ENCODE measurements at regions not wholly inside any gene's neighbourhood (a gene's known extent, or its start where the extent isn't known, plus 50 kb on each side); places are given as distances from the start of the nearest gene placed in this dataset.

DNA sequence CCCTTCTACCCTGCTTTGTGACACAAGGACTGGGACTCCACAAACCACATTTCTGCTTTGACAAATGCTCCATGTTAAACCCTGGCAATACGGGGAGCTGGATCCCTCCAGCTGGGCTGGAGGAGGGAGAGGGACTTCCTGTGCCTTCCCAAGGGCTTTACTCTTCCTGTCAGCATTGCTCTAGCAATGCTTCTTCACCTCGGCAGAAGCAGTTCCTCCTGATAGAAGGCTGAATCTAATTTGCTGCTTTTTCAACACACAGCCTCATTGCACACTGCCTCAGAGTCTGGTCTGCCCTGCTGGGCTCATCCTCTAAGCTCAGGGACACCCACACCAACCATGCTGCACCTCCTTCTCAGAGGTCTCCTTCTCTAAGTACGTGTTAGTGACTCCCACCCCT is 142.8 kb upstream of the SMAD3 start:
- Histone ChIP-seq H3K9ac (ENCODE audit: control insufficient read depth, insufficient read depth, low read length) (no peak overlapping the region), H3K9me3 (replicated peaks; ENCODE audit: control insufficient read depth, insufficient read depth, low read length) (peaks cover 13% of the 10 kb centered on the region; the same call in 2 of the 3 replicates), H3K36me3 (ENCODE audit: control insufficient read depth in 2 of 2, insufficient read depth in 2 of 2, low read length in 1 of 2) (no peaks in the 10 kb centered on the region), H3K4me3 (no peak overlapping the region), H3K27ac (ENCODE audit: control insufficient read depth, insufficient read depth) (no peak overlapping the region), H3K4me2 (ENCODE audit: control insufficient read depth, insufficient read depth) (no peak overlapping the region), H3K27me3 (replicated peaks in 1 of 2; ENCODE audit: control insufficient read depth in 2 of 2, insufficient read depth in 2 of 2, low read length in 1 of 2) (no peaks in the 10 kb centered on the region), H3K79me2 (ENCODE audit: control insufficient read depth, insufficient read depth, low read length) (no peaks in the 10 kb centered on the region), H2AFZ (ENCODE audit: control insufficient read depth, low read depth, low read length) (no peak overlapping the region), H3K4me1 (ENCODE audit: control insufficient read depth, insufficient read depth, low read length) (no peaks in the 10 kb centered on the region), H4K20me1 (ENCODE audit: control insufficient read depth, insufficient read depth) (no peaks in the 10 kb centered on the region)
- POLR2A ChIA-PET, result interaction anchor here (0.5 kb wide), 1 partner anchor 402 kb away, joined by 5 read pairs; no protein-coding TSS in a partner anchor
- CTCF ChIA-PET, result no interaction called here
- no peak for FAIRE-seq
- in situ Hi-C loops (cut with MboI) (no loop called here), intact Hi-C loops (cut with micrococcal nuclease; ENCODE audit: unreplicated experiment) (no loop called here)
- RAD21 ChIA-PET (ENCODE audit: unreplicated experiment), result no interaction called here
- TF ChIP-seq, protein P1, sequence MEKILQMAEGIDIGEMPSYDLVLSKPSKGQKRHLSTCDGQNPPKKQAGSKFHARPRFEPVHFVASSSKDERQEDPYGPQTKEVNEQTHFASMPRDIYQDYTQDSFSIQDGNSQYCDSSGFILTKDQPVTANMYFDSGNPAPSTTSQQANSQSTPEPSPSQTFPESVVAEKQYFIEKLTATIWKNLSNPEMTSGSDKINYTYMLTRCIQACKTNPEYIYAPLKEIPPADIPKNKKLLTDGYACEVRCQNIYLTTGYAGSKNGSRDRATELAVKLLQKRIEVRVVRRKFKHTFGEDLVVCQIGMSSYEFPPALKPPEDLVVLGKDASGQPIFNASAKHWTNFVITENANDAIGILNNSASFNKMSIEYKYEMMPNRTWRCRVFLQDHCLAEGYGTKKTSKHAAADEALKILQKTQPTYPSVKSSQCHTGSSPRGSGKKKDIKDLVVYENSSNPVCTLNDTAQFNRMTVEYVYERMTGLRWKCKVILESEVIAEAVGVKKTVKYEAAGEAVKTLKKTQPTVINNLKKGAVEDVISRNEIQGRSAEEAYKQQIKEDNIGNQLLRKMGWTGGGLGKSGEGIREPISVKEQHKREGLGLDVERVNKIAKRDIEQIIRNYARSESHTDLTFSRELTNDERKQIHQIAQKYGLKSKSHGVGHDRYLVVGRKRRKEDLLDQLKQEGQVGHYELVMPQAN (conservative IDR thresholded peaks at IDR 0.05), result no peak
- TF ChIP-seq ZNF207 (IDR thresholded peaks at IDR 0.05; ENCODE audit: borderline replicate concordance) (no peak), STAT1 (conservative IDR thresholded peaks at IDR 0.05) (no peak), RCOR1 (conservative IDR thresholded peaks at IDR 0.05; ENCODE audit: low read depth, low read length) (no peak), MTA2 (IDR thresholded peaks at IDR 0.05; ENCODE audit: low read depth) (no peak), ZNF384 (IDR thresholded peaks at IDR 0.05; ENCODE audit: borderline replicate concordance, low read depth, low read length) (no peak), BHLHE40 (IDR thresholded peaks at IDR 0.05; ENCODE audit: borderline replicate concordance in 1 of 2, low read depth in 2 of 2, low read length in 1 of 2) (no peak), RAD51 (IDR thresholded peaks at IDR 0.05) (no peak), YBX1 (IDR thresholded peaks at IDR 0.05) (no peak), TARDBP (IDR thresholded peaks at IDR 0.05; ENCODE audit: borderline replicate concordance) (no peak)
- TF ChIP-seq, protein P2, sequence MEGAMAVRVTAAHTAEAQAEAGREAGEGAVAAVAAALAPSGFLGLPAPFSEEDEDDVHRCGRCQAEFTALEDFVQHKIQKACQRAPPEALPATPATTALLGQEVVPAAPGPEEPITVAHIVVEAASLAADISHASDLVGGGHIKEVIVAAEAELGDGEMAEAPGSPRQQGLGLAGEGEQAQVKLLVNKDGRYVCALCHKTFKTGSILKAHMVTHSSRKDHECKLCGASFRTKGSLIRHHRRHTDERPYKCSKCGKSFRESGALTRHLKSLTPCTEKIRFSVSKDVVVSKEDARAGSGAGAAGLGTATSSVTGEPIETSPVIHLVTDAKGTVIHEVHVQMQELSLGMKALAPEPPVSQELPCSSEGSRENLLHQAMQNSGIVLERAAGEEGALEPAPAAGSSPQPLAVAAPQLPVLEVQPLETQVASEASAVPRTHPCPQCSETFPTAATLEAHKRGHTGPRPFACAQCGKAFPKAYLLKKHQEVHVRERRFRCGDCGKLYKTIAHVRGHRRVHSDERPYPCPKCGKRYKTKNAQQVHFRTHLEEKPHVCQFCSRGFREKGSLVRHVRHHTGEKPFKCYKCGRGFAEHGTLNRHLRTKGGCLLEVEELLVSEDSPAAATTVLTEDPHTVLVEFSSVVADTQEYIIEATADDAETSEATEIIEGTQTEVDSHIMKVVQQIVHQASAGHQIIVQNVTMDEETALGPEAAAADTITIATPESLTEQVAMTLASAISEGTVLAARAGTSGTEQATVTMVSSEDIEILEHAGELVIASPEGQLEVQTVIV (IDR thresholded peaks at IDR 0.05; ENCODE audit: borderline replicate concordance, partially characterized antibody), result no peak
- TF ChIP-seq, protein P3, sequence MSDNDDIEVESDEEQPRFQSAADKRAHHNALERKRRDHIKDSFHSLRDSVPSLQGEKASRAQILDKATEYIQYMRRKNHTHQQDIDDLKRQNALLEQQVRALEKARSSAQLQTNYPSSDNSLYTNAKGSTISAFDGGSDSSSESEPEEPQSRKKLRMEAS (IDR thresholded peaks at IDR 0.05; ENCODE audit: low read depth, low read length), result no peak
- BruUV-seq (replicated peaks), result no TSS peak
- no peak for DNase-seq (ENCODE audit: low read depth, low spot score)
- ATAC-seq, result no peak
- SMC1A ChIA-PET (ENCODE audit: uncharacterized antibody, unreplicated experiment), result no interaction called here
- 0% methylated on average over 3 of the region's 3 CpGs for WGBS (ENCODE audit: insufficient coverage, insufficient replicate concordance, low lambda C conversion rate, missing lambda C conversion rate)
